ENCODE measurements at regions not wholly inside any gene's neighbourhood (a gene's known extent, or its start where the extent isn't known, plus 50 kb on each side); places are given as distances from the start of the nearest gene placed in this dataset.

DNA sequence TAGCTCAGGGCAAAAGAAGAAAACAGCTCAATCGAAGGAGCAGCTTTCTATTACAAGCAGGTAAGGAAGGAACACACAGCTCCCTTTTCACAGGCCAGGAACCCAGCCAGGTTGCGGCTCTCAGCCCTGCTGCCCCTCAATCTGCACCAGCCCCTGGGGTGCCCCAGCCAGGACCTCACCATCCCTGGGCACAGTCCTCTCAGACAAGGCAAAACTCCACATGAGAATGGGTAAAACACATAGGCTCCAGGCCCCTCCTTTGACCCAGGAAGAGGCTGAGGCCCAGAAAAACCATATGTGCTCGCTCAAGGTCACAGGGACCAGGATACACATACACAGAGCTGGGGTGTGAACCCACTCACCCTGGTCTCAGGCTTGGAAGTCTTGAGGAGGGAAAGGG, 178.7 kb upstream of the TLE3 start:
- TF ChIP-seq, protein P1, sequence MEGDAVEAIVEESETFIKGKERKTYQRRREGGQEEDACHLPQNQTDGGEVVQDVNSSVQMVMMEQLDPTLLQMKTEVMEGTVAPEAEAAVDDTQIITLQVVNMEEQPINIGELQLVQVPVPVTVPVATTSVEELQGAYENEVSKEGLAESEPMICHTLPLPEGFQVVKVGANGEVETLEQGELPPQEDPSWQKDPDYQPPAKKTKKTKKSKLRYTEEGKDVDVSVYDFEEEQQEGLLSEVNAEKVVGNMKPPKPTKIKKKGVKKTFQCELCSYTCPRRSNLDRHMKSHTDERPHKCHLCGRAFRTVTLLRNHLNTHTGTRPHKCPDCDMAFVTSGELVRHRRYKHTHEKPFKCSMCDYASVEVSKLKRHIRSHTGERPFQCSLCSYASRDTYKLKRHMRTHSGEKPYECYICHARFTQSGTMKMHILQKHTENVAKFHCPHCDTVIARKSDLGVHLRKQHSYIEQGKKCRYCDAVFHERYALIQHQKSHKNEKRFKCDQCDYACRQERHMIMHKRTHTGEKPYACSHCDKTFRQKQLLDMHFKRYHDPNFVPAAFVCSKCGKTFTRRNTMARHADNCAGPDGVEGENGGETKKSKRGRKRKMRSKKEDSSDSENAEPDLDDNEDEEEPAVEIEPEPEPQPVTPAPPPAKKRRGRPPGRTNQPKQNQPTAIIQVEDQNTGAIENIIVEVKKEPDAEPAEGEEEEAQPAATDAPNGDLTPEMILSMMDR (conservative IDR thresholded peaks at IDR 0.05; ENCODE audit: low read depth, low read length): no peak
- TF ChIP-seq EZH2 (IDR thresholded peaks at IDR 0.05; ENCODE audit: borderline replicate concordance, low read depth, low read length, poor library complexity, severe bottlenecking): no peak

Data from A673 (cell line).